ENCODE measurements at regions not wholly inside any gene's neighbourhood (a gene's known extent, or its start where the extent isn't known, plus 50 kb on each side); places are given as distances from the start of the nearest gene placed in this dataset.

- no peak for DNase-seq (ENCODE audit: low read depth in 2 of 2)
Observed at GRCh38 chr5:124692950-124693349, 53.5 kb downstream of the ZNF608 start.

GRCh38 chr5:124692324-124692723 lies 54.1 kb downstream of the ZNF608 start:
- DNase-seq (ENCODE audit: low read depth in 2 of 2), result peak; percentile 22 to 24

GRCh38 chr5:124689653-124690052 lies 56.8 kb downstream of the ZNF608 start:
- DNase-seq (ENCODE audit: low read depth in 2 of 2), result no peak

GRCh38 chr5:124686239-124687004 lies 60.0 kb downstream of the ZNF608 start:
- DNase-seq (ENCODE audit: low read depth in 2 of 2), result no peak

GRCh38 chr5:124685404-124685930 lies 61.0 kb downstream of the ZNF608 start:
- no peak for DNase-seq (ENCODE audit: low read depth in 2 of 2)

GRCh38 chr5:124683917-124684555 lies 62.4 kb downstream of the ZNF608 start:
- DNase-seq (ENCODE audit: low read depth in 2 of 2), result no peak

GRCh38 chr5:124679578-124680199 lies 66.8 kb downstream of the ZNF608 start:
- no peak for DNase-seq (ENCODE audit: low read depth in 2 of 2)

- DNase-seq (ENCODE audit: low read depth in 2 of 2), result no peak
Observed at GRCh38 chr5:124678922-124679519, 67.4 kb downstream of the ZNF608 start.

- no peak for DNase-seq (ENCODE audit: low read depth in 2 of 2)
Observed at GRCh38 chr5:124678468-124678867, 68.0 kb downstream of the ZNF608 start.

GRCh38 chr5:124677374-124678351 lies 68.8 kb downstream of the ZNF608 start:
- DNase-seq (ENCODE audit: low read depth in 2 of 2), result peak; percentile 33 to 55

- no peak for DNase-seq (ENCODE audit: low read depth in 2 of 2)
Observed at GRCh38 chr5:124675931-124676846, 70.2 kb downstream of the ZNF608 start.

GRCh38 chr5:124671193-124671592 lies 75.2 kb downstream of the ZNF608 start:
- DNase-seq (ENCODE audit: low read depth in 2 of 2), result no peak

GRCh38 chr5:124670722-124671184 lies 75.7 kb downstream of the ZNF608 start:
- no peak for DNase-seq (ENCODE audit: low read depth in 2 of 2)

- DNase-seq (ENCODE audit: low read depth in 2 of 2), result no peak
Observed at GRCh38 chr5:124669956-124670721, 76.3 kb downstream of the ZNF608 start.

- no peak for DNase-seq (ENCODE audit: low read depth in 2 of 2)
Observed at GRCh38 chr5:124669300-124669648, 77.2 kb downstream of the ZNF608 start.

- DNase-seq (ENCODE audit: low read depth in 2 of 2), result no peak
Observed at GRCh38 chr5:124668353-124669299, 77.8 kb downstream of the ZNF608 start.

GRCh38 chr5:124665625-124666024 lies 80.8 kb downstream of the ZNF608 start:
- no peak for DNase-seq (ENCODE audit: low read depth in 2 of 2)

- DNase-seq (ENCODE audit: low read depth in 2 of 2), result no peak
Observed at GRCh38 chr5:124665035-124665434, 81.4 kb downstream of the ZNF608 start.

Data from lung microvascular endothelial cell (primary cell).